ENCODE measurements at regions not wholly inside any gene's neighbourhood (a gene's known extent, or its start where the extent isn't known, plus 50 kb on each side); places are given as distances from the start of the nearest gene placed in this dataset.

GRCh38 chr3:82783194-82783593, 1021.7 kb upstream of the GBE1 start:
- TF ChIP-seq POLR2AphosphoS5 (IDR thresholded peaks at IDR 0.05; ENCODE audit: low read depth): no peak
- TF ChIP-seq CTCF (conservative IDR thresholded peaks at IDR 0.05; ENCODE audit: low read depth in 2 of 2): no peak
- no peak for TF ChIP-seq REST (IDR thresholded peaks at IDR 0.05; ENCODE audit: unreplicated experiment)
- no peak for TF ChIP-seq EZH2 (IDR thresholded peaks at IDR 0.05; ENCODE audit: low read depth, unreplicated experiment)
- no peak for TF ChIP-seq EZH2phosphoT487 (IDR thresholded peaks at IDR 0.05; ENCODE audit: unreplicated experiment)
- TF ChIP-seq ZNF331 (CRISPR knock-in tag; IDR thresholded peaks at IDR 0.05; ENCODE audit: low read depth): no peak
- no peak for TF ChIP-seq CREB1 (CRISPR knock-in tag; IDR thresholded peaks at IDR 0.05; ENCODE audit: low read depth)
